Esophagus muscularis mucosa (tissue), 4 donors: ENCODE measurements at regions not wholly inside any gene's neighbourhood (a gene's known extent, or its start where the extent isn't known, plus 50 kb on each side); places are given as distances from the start of the nearest gene placed in this dataset.
"Not testable (repeated sequence)": the region's sequence is repeated elsewhere in the genome, so short reads cannot be mapped to it uniquely, and the experiment has no call there.

Experiments used
- DNase-seq: peaks from one replicate; pipeline ENCODE4 v3.0.0-alpha.2; 2017; ENCODE audit errors: extremely low spot score
- H3K27ac ChIP-seq, 4 donors: fragments of 200-600 bp; sonication (generic); replicated peaks in 1 of 4; 1 replicate in 3 of 4; 2 replicates in 1 of 4; pipeline ENCODE4 v1.5.1; 2016 to 2019; ENCODE audit warnings: mild to moderate bottlenecking in 1 of 4
- H3K27me3 ChIP-seq, 4 donors: fragments of 200-600 bp; sonication (generic); one replicate each; pipeline versions ENCODE4 v1.5.1 to v1.6.0; 2016 to 2019
- H3K36me3 ChIP-seq, 4 donors: fragments of 200-600 bp; sonication (generic); one replicate each; pipeline ENCODE4 v1.5.1; 2016 to 2019
- H3K4me1 ChIP-seq, 4 donors: fragments of 200-600 bp; sonication (generic); one replicate each; pipeline ENCODE4 v1.5.1; 2016 to 2019
- H3K4me3 ChIP-seq, 4 donors: fragments of 200-600 bp; sonication (generic); 1 replicate in 2 of 4; 2 replicates in 2 of 4; pipeline ENCODE4 v1.5.1; 2016 to 2019; ENCODE audit warnings: mild to moderate bottlenecking in 4 of 4, moderate library complexity in 1 of 4
- H3K9me3 ChIP-seq, 4 donors: fragments of 200-600 bp; sonication (generic); 1 replicate in 3 of 4; 2 replicates in 1 of 4; pipeline ENCODE4 v1.5.1; 2016 to 2019
- EP300 ChIP-seq: sonication (generic); formaldehyde crosslinking; IDR thresholded peaks from one replicate; pipeline ENCODE4 v1.6.1; 2017; ENCODE audit warnings: antibody characterized with exemption
- POLR2A ChIP-seq: fragments of 450-650 bp; IDR thresholded peaks from one replicate; pipeline ENCODE4 v1.6.1; 2017; ENCODE audit warnings: antibody characterized with exemption, moderate library complexity, mild to moderate bottlenecking, low read depth
- POLR2AphosphoS5 ChIP-seq, 2 donors: sonication (generic); formaldehyde crosslinking; IDR thresholded peaks; one replicate each; pipeline ENCODE4 v1.6.1; 2017; ENCODE audit warnings: antibody characterized with exemption in 2 of 2
- WGBS: methylation state at CpG from one replicate; pipeline ENCODE4 v1.1.5; 2018; 5-methylcytosine and 5-hydroxymethylcytosine counted together
- intact Hi-C: fragments of 100-400 bp; cut with DNase I; formaldehyde crosslinking; loops from one replicate; pipeline ENCODE4 v1.15.1; 2023
- TF ChIP-seq, protein P1 (sequence below), 3 experiments: fragments of 200-600 bp in 2 of 3; fragments of 450-650 bp in 1 of 3; sonication (generic) in 2 of 3; IDR thresholded peaks; one replicate each; pipeline ENCODE4 v1.5.1; 2017 to 2019; ENCODE audit warnings: antibody characterized with exemption in 3 of 3, mild to moderate bottlenecking in 2 of 3, moderate library complexity in 1 of 3

DNA sequence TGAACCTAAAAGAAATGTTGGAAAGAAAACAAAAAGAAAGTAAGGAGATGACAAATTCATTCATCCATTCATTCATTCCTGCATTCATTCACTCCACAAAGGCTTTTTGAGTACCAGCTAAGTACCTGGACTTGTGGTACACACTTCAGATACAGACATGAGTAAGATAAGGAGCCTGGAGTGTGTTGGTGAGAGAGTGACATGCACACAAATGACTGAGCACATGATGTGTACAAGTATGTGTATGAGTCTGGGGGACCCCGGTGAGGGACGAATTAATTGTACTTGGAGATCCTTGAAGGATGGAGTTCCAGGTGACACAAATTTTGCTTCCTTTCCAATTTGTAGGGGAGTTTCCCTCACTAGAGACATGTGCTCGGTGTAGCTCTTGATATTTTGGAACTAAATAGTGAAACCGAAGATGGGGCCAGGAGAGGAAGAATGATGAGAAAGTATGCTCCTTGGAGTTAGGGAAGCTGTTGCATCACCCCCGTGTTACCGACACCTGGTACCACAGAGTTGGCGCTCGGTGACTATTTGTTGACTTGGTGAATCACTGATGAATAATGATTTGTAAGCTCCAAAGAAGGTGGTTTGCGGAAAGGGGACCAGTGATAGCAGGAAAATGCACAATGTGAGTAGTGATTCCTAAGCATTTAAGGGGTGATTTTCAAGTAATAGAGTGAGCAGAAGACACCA, 509.8 kb downstream of the CCDC171 start:
- intact Hi-C loops, result no loop called here
- H3K9me3 ChIP-seq, result no peaks in the 10 kb centered on the region
- no peak for DNase-seq
- no peaks in the 10 kb centered on the region for H3K4me1 ChIP-seq
- 83% methylated on average over 9 of the region's 9 CpGs for WGBS
- TF ChIP-seq POLR2AphosphoS5 (IDR thresholded peaks at IDR 0.05) (no peak), EP300 (no peak), POLR2A (no peak)
- TF ChIP-seq, protein P1, sequence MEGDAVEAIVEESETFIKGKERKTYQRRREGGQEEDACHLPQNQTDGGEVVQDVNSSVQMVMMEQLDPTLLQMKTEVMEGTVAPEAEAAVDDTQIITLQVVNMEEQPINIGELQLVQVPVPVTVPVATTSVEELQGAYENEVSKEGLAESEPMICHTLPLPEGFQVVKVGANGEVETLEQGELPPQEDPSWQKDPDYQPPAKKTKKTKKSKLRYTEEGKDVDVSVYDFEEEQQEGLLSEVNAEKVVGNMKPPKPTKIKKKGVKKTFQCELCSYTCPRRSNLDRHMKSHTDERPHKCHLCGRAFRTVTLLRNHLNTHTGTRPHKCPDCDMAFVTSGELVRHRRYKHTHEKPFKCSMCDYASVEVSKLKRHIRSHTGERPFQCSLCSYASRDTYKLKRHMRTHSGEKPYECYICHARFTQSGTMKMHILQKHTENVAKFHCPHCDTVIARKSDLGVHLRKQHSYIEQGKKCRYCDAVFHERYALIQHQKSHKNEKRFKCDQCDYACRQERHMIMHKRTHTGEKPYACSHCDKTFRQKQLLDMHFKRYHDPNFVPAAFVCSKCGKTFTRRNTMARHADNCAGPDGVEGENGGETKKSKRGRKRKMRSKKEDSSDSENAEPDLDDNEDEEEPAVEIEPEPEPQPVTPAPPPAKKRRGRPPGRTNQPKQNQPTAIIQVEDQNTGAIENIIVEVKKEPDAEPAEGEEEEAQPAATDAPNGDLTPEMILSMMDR (IDR thresholded peaks at IDR 0.05), result no peak
- H3K4me3 ChIP-seq, result no peak overlapping the region
- no peaks in the 10 kb centered on the region for H3K27me3 ChIP-seq
- no peaks in the 10 kb centered on the region for H3K36me3 ChIP-seq
- no peak overlapping the region for H3K27ac ChIP-seq

- Histone ChIP-seq H3K36me3 (no peaks in the 10 kb centered on the region), H3K9me3 (no peaks in the 10 kb centered on the region), H3K4me1 (no peaks in the 10 kb centered on the region), H3K4me3 (no peak overlapping the region), H3K27me3 (no peaks in the 10 kb centered on the region), H3K27ac (no peak overlapping the region)
- intact Hi-C loops, result no loop called here
- 88% methylated on average over 5 of the region's 5 CpGs for WGBS
- TF ChIP-seq EP300 (no peak), POLR2A (no peak), POLR2AphosphoS5 (IDR thresholded peaks at IDR 0.05) (no peak)
- TF ChIP-seq, protein P1 (IDR thresholded peaks at IDR 0.05), result no peak
- no peak for DNase-seq
Measured at GRCh38 chr9:16063241-16063591, 510.4 kb downstream of the CCDC171 start.

GRCh38 chr9:16064771-16065170, 511.9 kb downstream of the CCDC171 start:
- Histone ChIP-seq H3K27ac (no peak overlapping the region), H3K36me3 (no peaks in the 10 kb centered on the region), H3K4me1 (no peaks in the 10 kb centered on the region), H3K9me3 (no peaks in the 10 kb centered on the region), H3K4me3 (no peak overlapping the region), H3K27me3 (no peaks in the 10 kb centered on the region)
- TF ChIP-seq, protein P1 (IDR thresholded peaks at IDR 0.05), result no peak
- TF ChIP-seq EP300 (no peak), POLR2AphosphoS5 (IDR thresholded peaks at IDR 0.05) (no peak), POLR2A (no peak)
- intact Hi-C loops, result no loop called here
- no peak for DNase-seq
- 92% methylated on average over 8 of the region's 8 CpGs for WGBS

GRCh38 chr9:16066201-16066600, 513.4 kb downstream of the CCDC171 start:
- H3K9me3 ChIP-seq, H3K27me3 ChIP-seq, intact Hi-C loops, H3K36me3 ChIP-seq, H3K4me1 ChIP-seq, H3K4me3 ChIP-seq, H3K27ac ChIP-seq, DNase-seq: not testable (repeated sequence)
- 92% methylated on average over 5 of the region's 6 CpGs for WGBS

- Histone ChIP-seq H3K27ac (no peak overlapping the region), H3K27me3 (no peaks in the 10 kb centered on the region), H3K36me3 (no peaks in the 10 kb centered on the region), H3K4me1 (no peaks in the 10 kb centered on the region), H3K9me3 (no peaks in the 10 kb centered on the region), H3K4me3 (no peak overlapping the region)
- no peak for DNase-seq
- intact Hi-C loops, result no loop called here
- TF ChIP-seq EP300, result no peak
- WGBS, result 80% methylated on average over 9 of the region's 9 CpGs
Measured at GRCh38 chr9:16068476-16068875, 515.6 kb downstream of the CCDC171 start.

DNA sequence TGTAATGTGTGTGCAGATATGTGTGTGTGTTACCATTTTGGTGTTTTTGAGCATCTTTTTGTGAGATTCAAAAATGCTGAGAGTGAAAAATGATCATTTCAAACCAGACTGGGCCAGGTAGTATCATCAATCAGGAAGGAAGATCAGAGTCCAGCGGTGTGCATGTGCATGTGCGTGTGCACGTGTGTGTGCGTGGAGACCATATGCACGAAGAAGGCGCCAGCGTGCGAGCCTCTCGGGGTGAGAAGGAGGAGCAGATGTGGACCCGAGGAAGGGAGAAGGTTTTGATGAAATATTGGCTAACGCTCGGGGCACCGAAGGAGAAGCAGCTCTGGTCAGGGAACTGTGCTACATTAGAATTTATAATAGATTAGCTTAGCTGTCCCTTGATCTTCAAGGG, 516.4 kb downstream of the CCDC171 start:
- no peak for DNase-seq
- no peaks in the 10 kb centered on the region for H3K36me3 ChIP-seq
- 91% methylated on average over 13 of the region's 13 CpGs for WGBS
- H3K27ac ChIP-seq, result no peak overlapping the region
- intact Hi-C loops, result no loop called here
- H3K4me1 ChIP-seq, result no peaks in the 10 kb centered on the region
- H3K4me3 ChIP-seq, result no peak overlapping the region
- no peaks in the 10 kb centered on the region for H3K9me3 ChIP-seq
- TF ChIP-seq POLR2AphosphoS5 (IDR thresholded peaks at IDR 0.05), result no peak
- no peak for TF ChIP-seq POLR2A
- no peak for TF ChIP-seq EP300
- TF ChIP-seq, protein P1 (IDR thresholded peaks at IDR 0.05), result no peak
- no peaks in the 10 kb centered on the region for H3K27me3 ChIP-seq
